ENCODE measurements at regions not wholly inside any gene's neighbourhood (a gene's known extent, or its start where the extent isn't known, plus 50 kb on each side); places are given as distances from the start of the nearest gene placed in this dataset.

GRCh38 chr17:77088455-77089123 lies 52.2 kb upstream of the SEC14L1 start (continued):
- TF ChIP-seq ZNF76 (tag by site-specific recombination; IDR thresholded peaks at IDR 0.05; ENCODE audit: borderline replicate concordance, low read depth) (peak; percentile 31; the same call in 1 of the 2 replicates), KLF16 (tag by site-specific recombination; IDR thresholded peaks at IDR 0.05) (peak; percentile 39; the same call in 1 of the 2 replicates), ZBTB10 (tag by site-specific recombination; IDR thresholded peaks at IDR 0.05) (no peak), KLF8 (tag by site-specific recombination; IDR thresholded peaks at IDR 0.05) (no peak), ZNF335 (tag by site-specific recombination; conservative IDR thresholded peaks at IDR 0.05) (peak; percentile 63; the same call in 1 of the 2 replicates)

- peak overlapping the region; percentile 81 for H3K27ac ChIP-seq (ENCODE audit: extremely low read depth, low read depth, low read length)
- CTCF ChIA-PET, result interaction anchor here (0.6 to 2.9 kb wide), 23 partner anchors 8 to 406 kb away, joined by 3 to 11 read pairs (median 4); no protein-coding TSS in a partner anchor
- no peaks in the 10 kb centered on the region for H3K9me3 ChIP-seq (ENCODE audit: control insufficient read depth, insufficient read depth, low read depth, low read length)
- peak overlapping the region; percentile 81 for H3K4me3 ChIP-seq (ENCODE audit: low read depth, low read length)
- POLR2A ChIA-PET, result interaction anchor here (0.9 to 3.3 kb wide), 9 partner anchors 8 to 869 kb away, joined by 3 to 22 read pairs (median 5); partner anchors contain the start of genes SEC14L1 and TNRC6C
- peaks cover 2% of the 10 kb centered on the region for H3K4me1 ChIP-seq (ENCODE audit: control insufficient read depth, insufficient read depth, low read length)
- peaks cover 41 to 50% of the 10 kb centered on the region in 2 experiments for H3K36me3 ChIP-seq (ENCODE audit: control insufficient read depth in 2 of 2, insufficient read depth in 1 of 2, low read length in 2 of 2)
- TF ChIP-seq ZSCAN23 (tag by site-specific recombination; IDR thresholded peaks at IDR 0.05), result no peak
- TF ChIP-seq ZNF24 (tag by site-specific recombination; IDR thresholded peaks at IDR 0.05), result no peak
- no peak for TF ChIP-seq PBX3 (CRISPR knock-in tag; IDR thresholded peaks at IDR 0.05)
- no peak for TF ChIP-seq ZNF362 (tag by site-specific recombination; IDR thresholded peaks at IDR 0.05)
- TF ChIP-seq ZNF624 (tag by site-specific recombination; IDR thresholded peaks at IDR 0.05), result no peak
- 0 out of 2 replicates have a peak, but pooled peaks have one; percentile 22 for TF ChIP-seq SCRT1 (tag by site-specific recombination; IDR thresholded peaks at IDR 0.05; ENCODE audit: borderline replicate concordance)
- TF ChIP-seq ZSCAN5A (tag by site-specific recombination; IDR thresholded peaks at IDR 0.05), result no peak
- TF ChIP-seq ZNF114 (tag by site-specific recombination; IDR thresholded peaks at IDR 0.05), result no peak
- no peak for TF ChIP-seq ZNF830 (tag by site-specific recombination; IDR thresholded peaks at IDR 0.05; ENCODE audit: low read depth)
- TF ChIP-seq EGR2 (tag by site-specific recombination; IDR thresholded peaks at IDR 0.05; ENCODE audit: low read depth), result no peak
- no peak for TF ChIP-seq PRDM2 (tag by site-specific recombination; IDR thresholded peaks at IDR 0.05; ENCODE audit: borderline replicate concordance)
- TF ChIP-seq GLIS1 (tag by site-specific recombination; IDR thresholded peaks at IDR 0.05), result no peak
- no peak for TF ChIP-seq ZNF449 (tag by site-specific recombination; IDR thresholded peaks at IDR 0.05)
- TF ChIP-seq ZNF488 (tag by site-specific recombination; IDR thresholded peaks at IDR 0.05), result no peak
- no peak for TF ChIP-seq ZNF248 (tag by site-specific recombination; IDR thresholded peaks at IDR 0.05)
These were observed 51.7 kb upstream of the SEC14L1 start for GRCh38 chr17:77089124-77089490.

Data from HEK293 (cell line).